ENCODE measurements at regions not wholly inside any gene's neighbourhood (a gene's known extent, or its start where the extent isn't known, plus 50 kb on each side); places are given as distances from the start of the nearest gene placed in this dataset.
"Not testable (repeated sequence)": the region's sequence is repeated elsewhere in the genome, so short reads cannot be mapped to it uniquely, and the experiment has no call there.

- in situ Hi-C loops (cut with MboI; ENCODE audit: low sequenced_read_pairs): no loop called here
These were observed 124.7 kb downstream of the HNRNPD start for GRCh38 chr4:82248903-82249632.

GRCh38 chr4:82247629-82248028 lies 126.2 kb downstream of the HNRNPD start:
- in situ Hi-C loops (cut with MboI; ENCODE audit: low sequenced_read_pairs): no loop called here

DNA sequence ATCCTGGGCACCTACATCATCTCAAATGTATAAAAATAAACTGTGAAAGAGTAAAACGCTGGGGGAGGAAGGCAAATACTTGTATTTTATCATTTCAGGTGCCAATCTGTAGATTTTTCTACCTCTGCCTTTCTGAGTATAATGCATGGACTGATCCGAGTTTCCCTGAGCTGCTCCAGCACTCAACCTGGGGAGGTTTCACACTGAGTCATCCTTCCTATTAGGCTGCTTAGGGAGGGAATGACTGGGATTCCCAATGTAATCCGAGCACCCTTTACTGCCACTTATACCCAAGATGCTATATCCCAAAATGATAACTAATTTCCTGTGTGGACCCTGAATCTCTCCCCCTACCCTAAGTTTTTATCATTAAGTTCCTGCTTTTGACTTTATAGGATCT lies 126.6 kb downstream of the HNRNPD start:
- in situ Hi-C loops (cut with MboI; ENCODE audit: low sequenced_read_pairs): no loop called here

- in situ Hi-C loops (cut with MboI; ENCODE audit: low sequenced_read_pairs): no loop called here
These were observed 132.3 kb downstream of the HNRNPD start for GRCh38 chr4:82241534-82241933.

DNA sequence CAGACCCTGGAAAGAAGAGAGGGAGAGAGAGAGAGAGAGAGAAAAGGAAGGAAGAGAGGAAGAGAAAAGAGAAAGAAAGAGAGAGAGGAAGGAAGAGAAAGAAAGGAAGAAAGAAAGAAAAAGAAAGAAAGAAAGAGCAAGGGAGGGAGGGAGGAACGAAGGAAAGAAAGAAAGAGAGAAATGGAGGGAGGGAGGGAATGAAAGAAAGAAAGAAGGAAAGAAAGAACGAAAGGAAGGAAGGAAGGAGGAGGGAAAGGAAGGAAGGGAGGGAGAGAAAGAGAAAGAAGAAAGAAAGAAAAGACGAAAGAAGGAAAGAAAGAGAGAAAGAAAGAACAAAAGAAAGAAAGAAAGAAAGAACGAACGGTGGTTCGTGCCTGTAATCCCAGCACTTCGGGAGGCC lies 133.4 kb downstream of the HNRNPD start:
- in situ Hi-C loops (cut with MboI; ENCODE audit: low sequenced_read_pairs): no loop called here

DNA sequence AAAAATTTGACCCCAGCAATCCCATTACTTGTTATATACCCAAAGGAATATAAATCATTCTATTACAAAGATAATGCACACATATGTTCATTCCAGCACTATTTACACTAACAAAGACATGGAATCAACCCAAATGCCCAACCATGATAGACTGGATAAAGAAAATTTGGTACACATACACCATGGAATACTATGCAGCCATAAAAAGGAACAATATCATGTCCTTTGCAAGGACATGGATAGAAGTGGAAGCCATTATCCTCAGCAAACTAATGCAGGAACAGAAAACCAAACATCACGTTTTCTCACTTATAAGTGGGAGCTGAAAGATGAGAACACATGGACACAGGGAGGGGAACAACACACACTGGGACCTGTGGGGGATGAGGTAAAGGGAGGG lies 136.6 kb downstream of the HNRNPD start:
- in situ Hi-C loops (cut with MboI; ENCODE audit: low sequenced_read_pairs): not testable (repeated sequence)

DNA sequence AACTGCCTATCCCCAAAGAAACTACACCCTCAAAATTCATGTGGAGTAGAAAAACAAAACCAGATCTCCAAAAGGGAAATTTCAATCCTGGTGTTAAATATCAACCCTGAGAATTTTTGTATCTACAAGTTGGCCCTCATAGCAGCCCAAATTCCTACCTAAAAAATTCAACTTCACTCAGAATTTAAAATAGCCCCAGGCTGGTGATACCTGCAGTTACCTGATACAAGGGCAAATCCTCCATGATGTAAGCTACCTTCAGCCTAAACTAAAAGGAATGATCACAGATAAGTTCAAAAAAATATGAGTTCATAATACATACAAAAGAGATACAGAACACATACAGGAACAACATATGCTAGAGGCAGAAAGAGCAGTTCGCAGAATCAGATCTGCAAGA lies 138.4 kb downstream of the HNRNPD start:
- in situ Hi-C loops (cut with MboI; ENCODE audit: low sequenced_read_pairs): no loop called here

DNA sequence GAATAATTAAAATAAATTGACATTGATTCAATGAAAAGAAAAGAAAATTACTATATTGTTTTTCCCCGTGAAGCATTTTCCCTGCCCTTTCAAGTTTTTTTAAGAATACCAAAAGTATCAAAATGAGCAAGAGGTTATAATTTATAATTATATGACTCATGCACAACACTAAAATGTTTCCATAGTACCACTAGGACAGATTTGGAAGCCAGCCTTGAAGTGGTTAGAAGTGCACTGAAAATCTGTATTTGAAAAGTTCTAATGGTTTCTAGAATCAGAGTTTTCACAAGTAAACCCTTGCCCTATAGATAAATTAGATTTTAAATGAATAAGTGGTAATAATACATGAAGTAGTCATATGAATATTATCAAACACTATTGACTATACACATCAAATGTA lies 140.9 kb downstream of the HNRNPD start:
- in situ Hi-C loops (cut with MboI; ENCODE audit: low sequenced_read_pairs): no loop called here

GRCh38 chr4:82231806-82232205 lies 142.0 kb downstream of the HNRNPD start:
- in situ Hi-C loops (cut with MboI; ENCODE audit: low sequenced_read_pairs): no loop called here

- in situ Hi-C loops (cut with MboI; ENCODE audit: low sequenced_read_pairs): no loop called here
These were observed 143.5 kb downstream of the HNRNPD start for GRCh38 chr4:82230306-82230705.

- in situ Hi-C loops (cut with MboI; ENCODE audit: low sequenced_read_pairs): no loop called here
These were observed 148.8 kb downstream of the HNRNPD start for GRCh38 chr4:82225030-82225429.

DNA sequence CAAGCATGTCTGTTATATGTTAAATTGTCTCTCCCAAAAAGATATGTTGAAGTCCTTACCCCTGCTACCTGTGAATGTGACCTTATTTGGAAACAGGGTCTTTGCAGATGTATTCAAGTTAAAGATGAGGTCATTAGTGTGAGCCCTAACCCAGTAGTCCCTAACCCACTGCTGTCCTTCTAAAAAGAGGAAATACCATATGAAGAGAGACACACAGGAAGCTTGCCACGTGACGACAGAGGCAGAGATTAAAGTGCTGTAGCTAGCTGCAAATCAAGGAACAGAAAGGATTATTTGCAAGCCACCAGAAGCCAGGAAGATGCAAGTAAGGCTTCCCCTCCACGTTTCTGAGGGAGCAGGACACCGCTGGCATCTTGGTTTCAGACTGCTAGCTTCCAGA lies 150.1 kb downstream of the HNRNPD start:
- in situ Hi-C loops (cut with MboI; ENCODE audit: low sequenced_read_pairs): loop anchor here (25.0 kb wide), 1 partner anchor 811 kb away; no protein-coding TSS in a partner anchor

- in situ Hi-C loops (cut with MboI; ENCODE audit: low sequenced_read_pairs): loop anchor here (25.0 kb wide), 1 partner anchor 807 kb away; no protein-coding TSS in a partner anchor
These were observed 154.4 kb downstream of the HNRNPD start for GRCh38 chr4:82219346-82219745.

DNA sequence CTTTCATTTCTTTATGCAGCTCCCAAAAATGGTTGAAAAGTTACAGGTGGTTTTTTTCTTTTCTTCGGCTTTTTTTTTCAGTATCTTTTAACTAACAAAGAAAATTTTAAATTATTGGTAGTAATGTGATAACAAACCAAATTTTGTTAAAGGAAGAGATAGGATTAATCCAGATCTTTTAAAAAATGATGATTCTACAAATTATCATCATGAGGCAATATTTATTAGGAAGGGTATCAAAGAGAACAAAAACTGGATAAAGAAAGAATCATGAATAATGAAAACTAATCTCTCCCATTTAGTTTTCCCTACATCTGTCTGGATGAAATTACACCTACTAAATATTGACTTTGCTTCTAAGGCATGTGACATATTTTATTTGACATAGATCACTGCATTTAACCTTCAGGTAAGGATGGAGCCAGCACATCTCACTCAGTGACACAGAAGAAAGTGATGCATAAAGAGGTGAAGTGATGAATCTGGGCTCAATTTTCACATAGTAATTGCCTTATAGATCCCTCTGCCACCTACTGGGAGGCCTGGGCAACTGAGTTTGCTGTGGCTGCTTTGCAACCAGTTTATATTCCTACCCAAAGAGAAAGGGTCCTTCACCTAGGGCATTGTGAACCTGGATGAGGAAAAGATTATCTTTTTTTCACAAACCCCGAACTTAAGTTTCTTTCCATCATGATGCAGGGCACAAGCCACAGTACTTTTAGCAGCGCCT lies 155.6 kb downstream of the HNRNPD start:
- in situ Hi-C loops (cut with MboI; ENCODE audit: low sequenced_read_pairs): loop anchor here (25.0 kb wide), 1 partner anchor 806 kb away; no protein-coding TSS in a partner anchor

DNA sequence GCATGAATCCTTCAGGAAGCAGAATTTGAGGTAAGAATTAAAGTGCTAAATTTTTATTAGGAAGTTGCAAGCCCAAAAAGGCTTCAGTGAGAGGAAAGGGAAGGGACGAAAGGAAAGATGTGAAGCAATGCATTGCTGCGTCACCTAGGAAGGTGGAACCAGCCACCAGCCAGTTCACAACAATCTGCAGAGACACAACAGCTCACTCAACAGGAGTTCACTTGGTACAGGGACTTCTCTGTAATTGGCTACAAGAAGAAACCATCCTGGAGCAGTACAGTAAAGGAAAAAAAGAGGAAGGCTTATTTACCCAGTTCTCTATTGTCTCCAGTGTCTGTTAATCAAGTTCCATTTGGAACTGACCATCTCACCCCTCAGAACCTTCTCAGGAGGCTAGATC lies 157.6 kb downstream of the HNRNPD start:
- in situ Hi-C loops (cut with MboI; ENCODE audit: low sequenced_read_pairs): loop anchor here (25.0 kb wide), 1 partner anchor 804 kb away; no protein-coding TSS in a partner anchor

- in situ Hi-C loops (cut with MboI; ENCODE audit: low sequenced_read_pairs): loop anchor here (25.0 kb wide), 1 partner anchor 803 kb away; no protein-coding TSS in a partner anchor
These were observed 158.0 kb downstream of the HNRNPD start for GRCh38 chr4:82215800-82216199.

GRCh38 chr4:82215039-82215438 lies 158.8 kb downstream of the HNRNPD start:
- in situ Hi-C loops (cut with MboI; ENCODE audit: low sequenced_read_pairs): loop anchor here (25.0 kb wide), 1 partner anchor 803 kb away; no protein-coding TSS in a partner anchor

DNA sequence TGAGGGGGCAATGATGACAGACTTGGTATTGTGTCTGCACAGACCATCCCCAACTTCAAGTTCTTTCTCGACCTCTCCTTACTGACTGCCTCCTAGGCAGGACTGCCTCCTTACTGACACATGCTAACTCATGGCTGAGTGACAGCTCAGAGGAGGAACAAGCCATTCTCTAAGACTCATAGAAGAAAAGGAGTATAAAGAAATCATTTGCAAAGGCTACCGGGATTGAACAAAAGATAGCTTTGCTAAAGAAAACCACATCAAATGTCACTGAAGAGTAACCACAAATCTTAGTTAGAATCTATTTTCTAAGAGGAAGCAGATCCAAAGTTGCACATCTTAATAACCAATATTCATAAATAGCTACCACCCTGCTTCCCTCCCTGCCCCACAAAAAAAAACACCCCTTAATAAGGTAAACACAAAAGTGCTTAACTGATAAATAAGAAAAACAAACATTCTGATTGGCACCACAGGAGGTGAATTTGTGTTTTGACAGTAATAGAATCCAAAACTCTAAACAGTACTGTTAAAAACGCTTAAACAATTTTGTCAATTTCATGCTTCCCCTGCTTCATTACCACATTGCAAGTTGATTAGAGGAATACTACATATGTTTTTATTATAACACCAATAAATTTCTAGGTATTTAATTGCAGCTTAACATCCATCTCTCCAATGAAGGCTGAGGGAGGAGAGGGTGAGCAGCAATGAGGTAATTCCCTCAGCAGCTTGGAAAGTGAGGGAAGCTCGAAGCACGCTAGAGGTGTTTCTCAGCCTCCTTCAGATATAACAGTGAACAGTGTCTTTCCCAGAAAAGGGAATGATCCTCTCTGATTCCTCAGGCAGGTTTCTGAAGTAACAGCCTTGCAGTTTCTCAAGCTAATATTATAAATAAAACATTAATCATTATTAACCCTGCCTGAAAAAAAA lies 160.0 kb downstream of the HNRNPD start:
- in situ Hi-C loops (cut with MboI; ENCODE audit: low sequenced_read_pairs): loop anchor here (25.0 kb wide), 1 partner anchor 801 kb away; no protein-coding TSS in a partner anchor

DNA sequence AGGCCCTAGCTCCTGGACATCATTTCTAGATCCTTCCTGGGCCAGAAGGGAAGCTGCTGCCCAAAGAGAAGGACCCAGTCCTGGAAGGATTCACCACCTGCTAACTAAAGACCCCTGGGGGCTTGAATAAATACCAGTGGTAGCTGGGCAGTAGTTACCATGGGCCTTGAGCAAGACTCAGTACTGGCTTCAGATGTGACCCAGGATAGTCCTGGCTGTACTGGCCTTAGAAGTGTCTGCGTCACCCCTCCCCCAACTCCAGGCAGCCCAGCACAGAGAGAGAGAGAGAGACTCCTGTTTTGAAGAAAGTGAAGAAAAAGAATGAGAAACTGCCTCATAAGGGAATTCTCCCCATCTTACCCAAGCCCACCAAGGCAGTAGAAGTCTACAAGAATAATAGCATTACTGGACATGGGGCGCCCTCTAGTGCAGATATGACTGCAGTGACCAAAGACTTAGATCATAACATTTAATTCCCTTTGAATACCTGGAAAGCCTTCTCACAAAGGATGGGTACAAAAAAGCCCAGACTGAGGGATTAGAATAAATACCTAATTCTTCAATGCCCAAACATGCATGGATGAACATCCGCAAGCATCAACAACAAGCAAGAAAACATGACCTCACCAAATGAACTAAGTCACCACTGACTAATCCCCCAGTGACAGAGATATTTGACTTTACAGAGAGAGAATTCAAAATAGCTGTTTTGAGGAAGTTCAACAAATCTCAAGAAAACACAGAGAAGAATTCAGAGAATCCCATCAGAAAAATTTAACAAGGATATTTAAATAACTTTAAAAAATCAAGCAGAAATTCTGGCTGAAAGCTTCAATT lies 171.8 kb downstream of the HNRNPD start:
- in situ Hi-C loops (cut with MboI; ENCODE audit: low sequenced_read_pairs): loop anchor here (25.0 kb wide), 1 partner anchor 790 kb away; no protein-coding TSS in a partner anchor

- in situ Hi-C loops (cut with MboI; ENCODE audit: low sequenced_read_pairs): loop anchor here (25.0 kb wide), 1 partner anchor 789 kb away; no protein-coding TSS in a partner anchor
These were observed 172.5 kb downstream of the HNRNPD start for GRCh38 chr4:82201303-82201702.

All from HL-60/S4 treated with phorbol 12-myristate 13-acetate at 8.2 ng/mL for 4 days and 3 days (cell line).